Nephron (organoid): ENCODE measurements at regions not wholly inside any gene's neighbourhood (a gene's known extent, or its start where the extent isn't known, plus 50 kb on each side); places are given as distances from the start of the nearest gene placed in this dataset.

ENCODE experiments used
- H3K27ac Mint-ChIP-seq, 3 experiments: 2 replicates each; pipeline ENCODE4 v1.8.0; 2020; ENCODE audit warnings: mixed read lengths in 3 of 3, mild to moderate bottlenecking in 2 of 3, moderate library complexity in 1 of 3
- H3K27me3 Mint-ChIP-seq: 2 replicates; pipeline ENCODE4 v1.8.0; 2021; ENCODE audit warnings: low read depth, mild to moderate bottlenecking, moderate library complexity, mixed read lengths
- H3K36me3 Mint-ChIP-seq: 2 replicates; pipeline ENCODE4 v1.8.0; 2020; ENCODE audit warnings: low read depth, mixed read lengths
- H3K4me1 Mint-ChIP-seq: 2 replicates; pipeline ENCODE4 v1.8.0; 2020; ENCODE audit warnings: mixed read lengths
- H3K4me3 Mint-ChIP-seq, 3 experiments: 2 replicates each; pipeline ENCODE4 v1.8.0; 2020; ENCODE audit warnings: mild to moderate bottlenecking in 3 of 3, mixed read lengths in 3 of 3, moderate library complexity in 2 of 3
- H3K9me3 Mint-ChIP-seq: 2 replicates; pipeline ENCODE4 v1.8.0; 2020; ENCODE audit warnings: mixed read lengths
- CTCF ChIP-seq, 3 experiments: fragments of 200-600 bp; sonication (generic); IDR thresholded peaks; one replicate each; pipeline ENCODE4 v1.5.0; 2021; ENCODE audit warnings: antibody characterized with exemption in 3 of 3; ENCODE audit not compliant: unreplicated experiment in 3 of 3

- peaks cover 32% of the 10 kb centered on the region for H3K9me3 Mint-ChIP-seq
- no peaks in the 10 kb centered on the region for H3K36me3 Mint-ChIP-seq
- no peak overlapping the region for H3K4me3 Mint-ChIP-seq
- H3K27me3 Mint-ChIP-seq: no peaks in the 10 kb centered on the region
- TF ChIP-seq CTCF (IDR thresholded peaks at IDR 0.05; ENCODE audit: unreplicated experiment in 3 of 3): no peak
- H3K4me1 Mint-ChIP-seq: no peaks in the 10 kb centered on the region
- H3K27ac Mint-ChIP-seq: no peak overlapping the region
These were observed 102.9 kb upstream of the EOLA2 start for GRCh38 chrX:150041208-150041607.

- TF ChIP-seq CTCF (IDR thresholded peaks at IDR 0.05; ENCODE audit: unreplicated experiment in 3 of 3): no peak
- Mint-ChIP-seq H3K9me3 (peaks cover 37% of the 10 kb centered on the region), H3K4me1 (no peaks in the 10 kb centered on the region), H3K4me3 (no peak overlapping the region), H3K27ac (no peak overlapping the region), H3K27me3 (no peaks in the 10 kb centered on the region), H3K36me3 (no peaks in the 10 kb centered on the region)
These were observed 106.3 kb upstream of the EOLA2 start for GRCh38 chrX:150044556-150044955.

GRCh38 chrX:150047818-150048217 lies 109.5 kb upstream of the EOLA2 start:
- Mint-ChIP-seq H3K9me3 (peaks cover 30% of the 10 kb centered on the region), H3K4me1 (no peaks in the 10 kb centered on the region), H3K4me3 (no peak overlapping the region), H3K27ac (no peak overlapping the region), H3K36me3 (no peaks in the 10 kb centered on the region), H3K27me3 (no peaks in the 10 kb centered on the region)
- TF ChIP-seq CTCF (IDR thresholded peaks at IDR 0.05; ENCODE audit: unreplicated experiment in 3 of 3): no peak

- H3K9me3 Mint-ChIP-seq: peaks cover 19% of the 10 kb centered on the region
- H3K4me1 Mint-ChIP-seq: no peaks in the 10 kb centered on the region
- no peak overlapping the region for H3K4me3 Mint-ChIP-seq
- TF ChIP-seq CTCF (IDR thresholded peaks at IDR 0.05; ENCODE audit: unreplicated experiment in 3 of 3): no peak
- peaks cover 3% of the 10 kb centered on the region for H3K27me3 Mint-ChIP-seq
- H3K36me3 Mint-ChIP-seq: no peaks in the 10 kb centered on the region
- H3K27ac Mint-ChIP-seq: no peak overlapping the region
These were observed 111.4 kb upstream of the EOLA2 start for GRCh38 chrX:150049647-150050046.

GRCh38 chrX:150050387-150050786 lies 112.1 kb upstream of the EOLA2 start:
- H3K9me3 Mint-ChIP-seq: peaks cover 13% of the 10 kb centered on the region
- H3K36me3 Mint-ChIP-seq: no peaks in the 10 kb centered on the region
- no peaks in the 10 kb centered on the region for H3K4me1 Mint-ChIP-seq
- H3K4me3 Mint-ChIP-seq: no peak overlapping the region
- TF ChIP-seq CTCF (IDR thresholded peaks at IDR 0.05; ENCODE audit: unreplicated experiment in 3 of 3): no peak
- peaks cover 3% of the 10 kb centered on the region for H3K27me3 Mint-ChIP-seq
- no peak overlapping the region for H3K27ac Mint-ChIP-seq

GRCh38 chrX:150051096-150051495 lies 112.8 kb upstream of the EOLA2 start:
- Mint-ChIP-seq H3K27me3 (peaks cover 3% of the 10 kb centered on the region), H3K36me3 (no peaks in the 10 kb centered on the region), H3K4me1 (no peaks in the 10 kb centered on the region), H3K9me3 (peaks cover 9% of the 10 kb centered on the region), H3K27ac (no peak overlapping the region), H3K4me3 (no peak overlapping the region)
- TF ChIP-seq CTCF (IDR thresholded peaks at IDR 0.05; ENCODE audit: unreplicated experiment in 3 of 3): no peak
